ENCODE measurements at regions not wholly inside any gene's neighbourhood (a gene's known extent, or its start where the extent isn't known, plus 50 kb on each side); places are given as distances from the start of the nearest gene placed in this dataset.
"Not testable (repeated sequence)": the region's sequence is repeated elsewhere in the genome, so short reads cannot be mapped to it uniquely, and the experiment has no call there.

DNA sequence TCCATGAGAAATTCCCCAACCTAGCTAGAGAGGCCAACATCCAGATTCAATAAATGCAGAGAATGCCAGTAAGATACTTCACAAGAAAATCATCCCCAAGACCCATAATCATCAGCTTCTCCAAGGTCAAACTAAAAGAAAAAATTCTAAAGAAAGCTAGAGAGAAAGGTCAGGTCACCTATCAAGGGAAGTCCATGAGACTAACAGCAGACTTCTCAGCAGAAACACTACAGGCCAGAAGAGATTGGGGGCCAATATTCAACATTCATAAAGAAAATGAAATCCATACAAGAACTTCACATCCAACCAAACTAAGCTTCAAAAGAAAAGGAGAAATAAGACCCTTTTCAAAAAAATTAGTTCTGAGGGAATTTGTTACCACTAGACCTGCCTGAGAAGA lies 118.8 kb upstream of the ANXA10 start:
- peaks cover 12% of the 10 kb centered on the region for H3K36me3 Mint-ChIP-seq
- no peak overlapping the region for H3K27ac Mint-ChIP-seq
- H3K4me1 Mint-ChIP-seq (ENCODE audit: low read depth in 2 of 2) = no peaks in the 10 kb centered on the region
- H3K27me3 Mint-ChIP-seq = no peaks in the 10 kb centered on the region
- ATAC-seq = no peak
- DNase-seq (ENCODE audit: low spot score) = no peak
- peaks cover 50% of the 10 kb centered on the region for H3K9me3 Mint-ChIP-seq
- H3K4me3 Mint-ChIP-seq = no peak overlapping the region

DNA sequence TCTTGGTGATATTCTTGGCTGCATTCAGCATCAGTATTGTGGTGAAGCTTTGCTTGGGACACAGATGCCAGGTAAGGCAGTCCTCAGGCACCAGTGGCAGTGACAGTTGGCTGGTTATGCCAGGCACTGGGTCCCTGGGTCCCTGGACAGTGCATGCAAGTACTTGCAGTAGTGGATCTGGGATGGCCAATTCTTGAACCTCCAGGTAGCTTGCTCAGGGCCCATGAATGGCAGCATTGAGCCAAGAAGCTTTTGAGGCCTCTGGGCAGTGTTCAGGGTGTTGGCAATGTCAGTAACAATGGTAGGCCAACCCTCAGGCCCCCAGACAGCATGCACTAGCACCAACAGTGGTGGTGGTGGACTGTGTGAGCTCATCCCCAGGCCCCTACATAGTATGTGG lies 106.8 kb upstream of the ANXA10 start:
- no peak for ATAC-seq
- H3K9me3 Mint-ChIP-seq = peaks cover 13% of the 10 kb centered on the region
- no peak overlapping the region for H3K27ac Mint-ChIP-seq
- DNase-seq (ENCODE audit: low spot score) = no peak
- H3K36me3 Mint-ChIP-seq = no peaks in the 10 kb centered on the region
- no peaks in the 10 kb centered on the region for H3K27me3 Mint-ChIP-seq
- no peak overlapping the region for H3K4me3 Mint-ChIP-seq
- H3K4me1 Mint-ChIP-seq (ENCODE audit: low read depth in 2 of 2) = no peaks in the 10 kb centered on the region

DNA sequence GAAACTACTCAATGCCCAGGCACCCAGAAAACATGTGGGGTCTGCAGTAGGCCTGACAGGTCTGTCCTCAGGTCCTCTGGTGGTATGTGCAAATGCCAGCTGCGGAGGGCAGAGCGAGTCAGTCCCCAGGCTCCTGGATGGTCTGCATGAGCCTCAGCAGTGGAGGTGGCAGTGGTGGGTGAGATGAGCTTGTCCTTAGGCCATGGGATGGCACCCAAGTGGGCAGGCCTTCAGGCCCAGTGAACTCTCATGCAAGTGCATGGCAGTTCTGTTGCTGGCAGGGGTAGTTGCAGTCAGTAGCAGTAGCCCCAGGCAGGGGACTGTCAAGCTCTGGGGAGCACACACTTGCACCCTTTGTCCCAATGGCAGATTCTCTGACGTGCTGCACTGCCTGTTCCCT lies 106.3 kb upstream of the ANXA10 start:
- DNase-seq (ENCODE audit: low spot score) (no peak), ATAC-seq (no peak)
- no peaks in the 10 kb centered on the region for H3K4me1 Mint-ChIP-seq (ENCODE audit: low read depth in 2 of 2)

DNA sequence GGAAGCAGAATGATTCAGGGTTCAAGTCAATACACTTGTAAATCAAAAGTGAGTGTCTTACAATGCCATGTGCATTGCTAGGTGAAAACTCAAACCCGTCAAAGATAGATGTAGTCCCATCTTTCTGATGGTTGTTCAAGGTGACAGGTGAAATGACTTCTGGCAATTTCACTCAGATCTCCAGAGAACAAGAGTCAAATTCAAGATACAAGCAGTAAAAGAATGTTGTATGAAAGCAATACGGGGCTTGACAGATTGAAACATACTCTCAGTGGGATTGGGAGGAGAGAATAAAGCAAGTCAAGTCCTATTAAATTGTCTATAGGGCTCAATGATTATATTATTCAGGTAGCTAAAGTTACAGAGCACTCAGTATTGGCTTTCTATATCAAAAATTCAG lies 105.1 kb upstream of the ANXA10 start:
- Mint-ChIP-seq H3K4me1 (ENCODE audit: low read depth in 2 of 2) (no peaks in the 10 kb centered on the region), H3K27ac (no peak overlapping the region), H3K36me3 (no peaks in the 10 kb centered on the region), H3K27me3 (no peaks in the 10 kb centered on the region), H3K9me3 (peaks cover 5% of the 10 kb centered on the region), H3K4me3 (no peak overlapping the region)
- ATAC-seq = no peak
- DNase-seq (ENCODE audit: low spot score) = no peak

More for the DNA sequence above, 106.3 kb upstream of the ANXA10 start:
- H3K27ac Mint-ChIP-seq = no peak overlapping the region
- no peak overlapping the region for H3K4me3 Mint-ChIP-seq
- H3K27me3 Mint-ChIP-seq = no peaks in the 10 kb centered on the region
- H3K9me3 Mint-ChIP-seq = peaks cover 13% of the 10 kb centered on the region
- H3K36me3 Mint-ChIP-seq = no peaks in the 10 kb centered on the region

DNA sequence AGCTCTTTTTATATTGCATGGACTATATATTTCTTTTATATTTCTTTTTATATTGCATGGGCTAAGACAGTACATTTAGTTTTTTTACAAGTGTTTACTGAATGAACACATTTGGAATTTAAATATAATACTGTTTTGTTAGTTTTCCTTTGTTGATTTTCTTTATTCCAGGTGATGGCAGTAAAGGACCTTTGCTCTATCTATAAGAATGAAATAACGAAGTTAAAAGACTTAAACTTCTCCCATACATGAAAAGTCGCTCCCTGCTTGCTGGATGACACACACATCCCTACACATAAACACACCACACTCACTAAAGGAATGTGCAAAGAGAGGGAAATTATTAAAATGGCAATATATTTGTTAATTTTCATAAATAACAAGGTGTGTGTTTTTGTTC lies 102.5 kb upstream of the ANXA10 start:
- peaks cover 9% of the 10 kb centered on the region for H3K9me3 Mint-ChIP-seq
- no peak overlapping the region for H3K4me3 Mint-ChIP-seq
- H3K27ac Mint-ChIP-seq = no peak overlapping the region
- no peaks in the 10 kb centered on the region for H3K36me3 Mint-ChIP-seq
- H3K27me3 Mint-ChIP-seq = no peaks in the 10 kb centered on the region
- H3K4me1 Mint-ChIP-seq (ENCODE audit: low read depth in 2 of 2) = no peaks in the 10 kb centered on the region
- DNase-seq (ENCODE audit: low spot score) (no peak), ATAC-seq (no peak)

DNA sequence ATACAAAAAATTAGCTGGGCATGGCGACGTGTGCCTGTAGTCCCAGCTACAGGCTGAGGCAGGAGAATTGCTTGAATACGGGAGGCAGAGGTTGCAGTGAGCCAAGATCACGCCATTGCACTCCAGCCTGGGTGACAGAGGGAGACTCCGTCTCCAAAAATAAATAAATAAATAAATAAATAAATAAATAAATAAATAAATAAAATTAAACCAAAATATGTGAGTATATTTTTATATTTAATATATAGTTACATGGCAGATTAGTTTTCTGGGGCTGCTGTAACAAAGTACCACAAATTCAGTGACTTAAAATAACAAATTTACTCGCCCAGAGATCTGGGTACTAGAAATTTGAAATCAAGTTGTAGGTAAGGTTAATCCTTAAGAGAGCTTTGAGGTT lies 84.2 kb upstream of the ANXA10 start:
- ATAC-seq; DNase-seq (ENCODE audit: low spot score); H3K36me3 Mint-ChIP-seq; H3K9me3 Mint-ChIP-seq; H3K27ac Mint-ChIP-seq; H3K4me3 Mint-ChIP-seq; H3K4me1 Mint-ChIP-seq (ENCODE audit: low read depth in 2 of 2); H3K27me3 Mint-ChIP-seq: not testable (repeated sequence)

DNA sequence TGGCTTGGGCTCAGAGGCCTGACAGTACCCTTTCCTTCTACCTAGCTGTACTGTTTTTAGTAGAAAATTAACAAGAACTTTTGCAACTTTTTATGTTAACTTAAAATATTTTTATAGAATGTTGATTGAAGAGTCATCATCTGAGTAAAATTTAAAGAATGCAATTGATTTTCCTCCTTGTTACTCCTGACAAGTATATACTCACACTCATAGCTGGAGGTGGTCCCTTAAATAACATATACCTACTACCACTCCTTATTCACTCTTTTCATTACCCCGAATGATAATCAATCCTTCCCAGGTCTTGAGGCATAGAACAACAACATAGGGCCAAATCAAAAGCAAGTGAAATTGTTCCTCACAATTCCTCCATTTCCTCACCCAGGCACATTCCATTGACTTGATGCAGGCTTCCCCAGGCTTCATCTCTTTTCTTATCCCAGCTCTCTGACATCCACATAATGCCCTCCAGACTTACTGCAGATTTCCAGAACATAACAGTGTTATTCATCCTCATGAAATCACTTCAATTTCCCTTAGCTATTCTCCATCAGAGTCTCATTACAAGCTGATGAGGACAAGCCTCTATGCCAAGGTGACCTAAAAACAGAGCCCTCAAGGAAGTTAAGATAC lies 73.2 kb upstream of the ANXA10 start:
- no peak for ATAC-seq
- DNase-seq (ENCODE audit: low spot score) = no peak
- Mint-ChIP-seq H3K27me3 (no peaks in the 10 kb centered on the region), H3K4me1 (ENCODE audit: low read depth in 2 of 2) (no peaks in the 10 kb centered on the region), H3K27ac (no peak overlapping the region), H3K4me3 (no peak overlapping the region), H3K9me3 (peaks cover 26% of the 10 kb centered on the region), H3K36me3 (no peaks in the 10 kb centered on the region)

DNA sequence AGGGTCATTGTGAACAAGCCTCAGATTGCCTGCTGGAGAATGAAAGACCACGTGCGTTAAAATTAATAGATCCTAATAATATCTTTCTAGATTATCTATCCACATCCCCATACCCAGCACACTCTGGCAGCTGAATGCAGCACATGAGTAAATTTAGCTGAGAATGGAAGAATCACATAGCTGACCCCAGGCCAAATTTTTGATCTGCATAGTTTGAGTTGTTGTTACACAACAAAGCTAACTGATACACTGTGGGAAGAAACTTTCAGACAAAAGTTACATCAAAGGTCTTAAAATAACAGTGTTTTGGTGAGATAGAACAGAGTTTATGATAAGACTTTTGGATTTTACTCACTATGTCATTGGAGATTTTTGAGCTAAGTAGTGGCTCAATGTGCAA lies 72.4 kb upstream of the ANXA10 start:
- H3K4me1 Mint-ChIP-seq (ENCODE audit: low read depth in 2 of 2) = no peaks in the 10 kb centered on the region
- no peak for DNase-seq (ENCODE audit: low spot score)
- H3K4me3 Mint-ChIP-seq = no peak overlapping the region
- H3K36me3 Mint-ChIP-seq = no peaks in the 10 kb centered on the region
- no peak for ATAC-seq
- H3K27ac Mint-ChIP-seq = no peak overlapping the region
- H3K9me3 Mint-ChIP-seq = peaks cover 21% of the 10 kb centered on the region
- H3K27me3 Mint-ChIP-seq = no peaks in the 10 kb centered on the region

DNA sequence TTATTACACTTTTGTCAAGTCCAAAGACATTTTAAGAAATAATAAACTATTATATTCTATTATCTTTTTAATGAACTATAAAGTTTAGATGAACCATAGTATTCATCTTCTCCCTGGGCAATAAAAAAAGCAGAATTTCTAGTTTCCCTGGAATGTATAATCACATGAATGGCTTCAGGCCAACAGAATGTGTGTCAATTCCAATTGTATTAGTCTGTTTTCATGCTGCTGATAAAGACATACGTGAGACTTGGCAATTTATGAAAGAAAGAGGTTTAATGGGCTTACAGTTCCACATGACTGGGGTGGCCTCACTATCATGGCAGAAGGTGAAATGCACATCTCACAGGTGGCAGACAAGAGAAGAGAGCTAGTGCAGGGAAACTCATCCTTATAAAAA lies 70.7 kb upstream of the ANXA10 start:
- Mint-ChIP-seq H3K27me3 (no peaks in the 10 kb centered on the region), H3K4me1 (ENCODE audit: low read depth in 2 of 2) (no peaks in the 10 kb centered on the region), H3K36me3 (no peaks in the 10 kb centered on the region), H3K27ac (no peak overlapping the region), H3K4me3 (no peak overlapping the region), H3K9me3 (peaks cover 16% of the 10 kb centered on the region)
- no peak for ATAC-seq
- DNase-seq (ENCODE audit: low spot score) = no peak

DNA sequence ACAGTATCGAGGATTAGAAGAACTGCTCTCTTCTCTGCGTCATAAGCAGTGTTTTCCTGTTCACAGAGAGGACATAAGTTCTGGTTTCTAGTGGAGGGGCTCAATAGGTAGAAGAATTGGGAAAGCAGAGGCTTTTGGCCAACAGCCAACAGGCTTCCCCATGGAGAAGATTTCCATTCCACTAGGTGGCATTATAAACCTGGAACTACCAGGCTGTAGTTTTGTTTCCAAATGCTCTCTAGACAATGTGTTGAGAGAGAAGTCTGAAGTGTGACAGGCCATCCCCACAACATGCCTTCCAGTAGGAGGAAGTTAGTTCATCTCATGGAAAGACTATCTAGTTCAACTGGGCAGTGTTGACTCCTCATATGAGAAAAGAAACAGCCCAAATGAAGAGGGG lies 63.8 kb upstream of the ANXA10 start:
- Mint-ChIP-seq H3K36me3 (no peaks in the 10 kb centered on the region), H3K4me3 (no peak overlapping the region), H3K9me3 (peaks cover 8% of the 10 kb centered on the region), H3K27me3 (no peaks in the 10 kb centered on the region), H3K27ac (no peak overlapping the region), H3K4me1 (ENCODE audit: low read depth in 2 of 2) (no peaks in the 10 kb centered on the region)
- DNase-seq (ENCODE audit: low spot score) = no peak
- ATAC-seq = no peak

DNA sequence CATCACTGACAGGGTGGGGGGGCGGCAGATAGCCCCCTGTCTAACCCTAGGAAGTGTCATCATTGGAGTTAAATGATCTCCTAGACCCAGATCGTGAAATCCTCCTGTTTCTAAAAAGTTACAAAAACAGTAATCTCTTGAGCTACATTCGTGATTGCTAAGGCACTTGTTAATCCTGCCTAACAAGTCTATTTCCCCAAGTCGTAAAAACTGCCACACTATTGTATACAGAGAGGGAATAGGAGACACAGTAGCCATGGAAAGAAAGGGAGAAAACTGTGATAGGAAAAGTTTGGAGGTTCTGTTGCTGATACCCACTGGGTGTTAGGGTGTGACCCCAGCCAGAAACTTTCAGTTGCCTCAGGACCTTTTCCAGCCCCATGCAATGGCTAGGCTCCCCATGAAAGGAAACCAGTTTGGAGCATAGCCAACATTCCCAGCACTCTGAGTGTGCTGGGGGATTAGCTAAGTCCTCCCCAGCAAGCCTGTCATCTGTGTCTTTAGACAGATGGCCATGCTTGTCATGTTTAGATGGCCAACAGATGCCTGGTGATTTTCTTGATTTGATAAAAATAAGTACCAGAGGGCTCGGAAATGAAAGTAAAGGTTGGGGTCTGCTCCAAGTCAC lies 63.3 kb upstream of the ANXA10 start:
- DNase-seq (ENCODE audit: low spot score) (no peak), ATAC-seq (no peak)
- Mint-ChIP-seq H3K4me1 (ENCODE audit: low read depth in 2 of 2) (no peaks in the 10 kb centered on the region), H3K27me3 (no peaks in the 10 kb centered on the region), H3K9me3 (peaks cover 8% of the 10 kb centered on the region), H3K4me3 (no peak overlapping the region), H3K27ac (no peak overlapping the region), H3K36me3 (no peaks in the 10 kb centered on the region)

DNA sequence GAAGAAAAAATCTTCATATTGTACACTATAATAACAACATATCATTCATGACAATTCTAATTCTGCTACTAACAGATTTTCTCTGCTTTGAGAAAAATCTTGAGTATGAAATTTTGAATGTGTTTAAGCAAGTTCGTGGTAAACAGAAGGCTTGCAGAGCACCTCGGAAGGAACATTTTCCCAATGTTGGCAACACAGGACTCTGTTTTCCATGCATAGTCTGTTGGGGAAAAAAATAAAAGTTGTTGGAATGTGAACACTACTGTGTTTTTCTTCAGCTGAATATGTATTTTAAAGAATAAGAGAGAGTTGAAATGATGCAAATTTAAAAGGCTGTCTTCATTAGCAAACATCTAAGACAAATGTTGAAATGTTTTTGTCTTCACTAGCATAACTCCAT lies 54.7 kb upstream of the ANXA10 start:
- DNase-seq (ENCODE audit: low spot score) (no peak), ATAC-seq (no peak)
- Mint-ChIP-seq H3K9me3 (no peaks in the 10 kb centered on the region), H3K4me3 (no peak overlapping the region), H3K27me3 (no peaks in the 10 kb centered on the region), H3K36me3 (no peaks in the 10 kb centered on the region), H3K27ac (no peak overlapping the region), H3K4me1 (ENCODE audit: low read depth in 2 of 2) (no peaks in the 10 kb centered on the region)

DNA sequence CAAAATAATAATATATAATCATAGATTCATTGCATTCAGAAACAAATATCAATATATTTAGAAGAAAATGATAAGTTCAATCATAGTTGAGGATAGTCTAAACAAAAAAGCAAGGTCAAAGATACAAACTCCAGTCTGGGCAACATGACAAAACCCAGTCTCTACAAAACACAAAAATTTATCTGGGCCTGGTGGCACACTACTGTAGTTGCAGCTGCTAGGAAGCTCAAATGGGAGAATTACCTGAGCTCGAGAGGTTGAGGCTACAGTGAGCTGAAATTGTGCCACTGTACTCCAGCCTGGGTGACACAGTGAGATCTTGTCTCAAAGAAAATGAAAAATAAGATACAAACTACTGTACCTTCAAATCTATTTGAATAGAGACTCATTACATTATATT lies 52.7 kb upstream of the ANXA10 start:
- Mint-ChIP-seq H3K36me3 (no peaks in the 10 kb centered on the region), H3K9me3 (no peaks in the 10 kb centered on the region), H3K4me1 (ENCODE audit: low read depth in 2 of 2) (no peaks in the 10 kb centered on the region), H3K4me3 (no peak overlapping the region), H3K27ac (no peak overlapping the region), H3K27me3 (no peaks in the 10 kb centered on the region)
- DNase-seq (ENCODE audit: low spot score) (no peak), ATAC-seq (no peak)

Measured in natural killer cell treated with Interleukin-12 subunit alpha and Interleukin-12 subunit beta and Interleukin-15 and Interleukin-18, amount 100 ng/mL, for 72 hours (primary cell).